Stomach (tissue), 8 donors: ENCODE measurements at regions not wholly inside any gene's neighbourhood (a gene's known extent, or its start where the extent isn't known, plus 50 kb on each side); places are given as distances from the start of the nearest gene placed in this dataset.

Experiments
- DNase-seq, 2 donors: peaks; one replicate each; pipeline versions ENCODE4 v3.0.0 to v3.0.0-alpha.2; 2013 to 2019
- H3K27ac ChIP-seq, 5 donors: fragments of 200-600 bp in 4 of 5; sonication (generic) in 4 of 5; one replicate each; pipeline ENCODE4 v1.5.1; 2013 to 2019; ENCODE audit warnings: mild to moderate bottlenecking in 1 of 5, moderate library complexity in 1 of 5
- H3K27me3 ChIP-seq, 3 donors: fragments of 200-600 bp; sonication (generic); one replicate each; pipeline ENCODE4 v1.5.1; 2017 to 2019; ENCODE audit warnings: mixed run types in 1 of 3
- H3K36me3 ChIP-seq, 4 donors: fragments of 200-600 bp; sonication (generic); 1 replicate in 3 of 4; 2 replicates in 1 of 4; pipeline ENCODE4 v1.5.1; 2016 to 2019
- H3K4me1 ChIP-seq, 4 donors: fragments of 200-600 bp; sonication (generic); one replicate each; pipeline ENCODE4 v1.5.1; 2016 to 2019
- H3K4me3 ChIP-seq, 4 donors: fragments of 200-600 bp; sonication (generic) in 3 of 4; one replicate each; pipeline ENCODE4 v1.5.1; 2016 to 2019; ENCODE audit warnings: mild to moderate bottlenecking in 1 of 4
- H3K9me3 ChIP-seq, 4 donors: fragments of 200-600 bp; sonication (generic); one replicate each; pipeline ENCODE4 v1.5.1; 2016 to 2019
- EP300 ChIP-seq: sonication (generic); formaldehyde crosslinking; IDR thresholded peaks from one replicate; pipeline ENCODE4 v1.6.1; 2017; ENCODE audit warnings: antibody characterized with exemption
- POLR2A ChIP-seq, 4 donors: fragments of 450-650 bp; IDR thresholded peaks; one replicate each; pipeline ENCODE4 v1.6.1; 2016; ENCODE audit warnings: antibody characterized with exemption in 4 of 4, control low read depth in 2 of 4, mild to moderate bottlenecking in 1 of 4, moderate library complexity in 1 of 4
- POLR2AphosphoS5 ChIP-seq, 3 donors: sonication (generic); formaldehyde crosslinking; IDR thresholded peaks; one replicate each; pipeline ENCODE4 v1.6.1; 2016; ENCODE audit warnings: antibody characterized with exemption in 3 of 3
- WGBS, 5 donors: extraction: QIAGEN DNeasy Blood & Tissue Kit in 3 of 5; methylation state at CpG; one replicate each; pipeline versions ENCODE4 v1.1.5 to v1.1.7; 2013 to 2018; 5-methylcytosine and 5-hydroxymethylcytosine counted together
- intact Hi-C: fragments of 100-400 bp; cut with DNase I; formaldehyde crosslinking; loops from one replicate; pipeline ENCODE4 v1.15.1; 2023; ENCODE audit warnings: low total_unique reads
- TF ChIP-seq, protein P1 (sequence below), 7 experiments: fragments of 450-650 bp in 4 of 7; fragments of 200-600 bp in 3 of 7; sonication (generic) in 3 of 7; IDR thresholded peaks; one replicate each; pipeline ENCODE4 v1.5.1; 2016 to 2019; ENCODE audit warnings: antibody characterized with exemption in 7 of 7, control low read depth in 2 of 7, mild to moderate bottlenecking in 1 of 7
- donor health status: healthy with polysubstance abuse.
- donor health status: Bipolar disorder and iron deficiency.
- donor health status: healthy.

DNA sequence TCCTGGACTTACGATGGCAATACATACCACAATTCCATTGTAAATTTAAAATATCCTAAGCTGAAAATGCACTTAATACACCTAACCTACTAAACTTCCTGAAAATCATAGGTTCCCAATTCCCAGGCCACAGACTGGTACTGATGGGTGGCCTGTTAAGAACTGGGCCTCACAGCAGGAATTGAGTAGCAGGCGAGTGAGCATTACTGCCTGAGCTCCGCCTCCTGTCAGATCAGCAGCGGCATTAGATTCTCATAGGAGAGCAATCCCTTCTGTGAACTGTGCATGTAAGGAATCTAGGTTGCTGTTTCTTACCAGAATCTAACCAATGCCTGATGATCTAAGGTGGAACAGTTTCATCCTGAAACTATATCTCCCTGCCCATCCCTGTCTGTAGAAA is 1670.2 kb upstream of the PCDH20 start:
- peaks cover 0 to 8% (median 0%) of the 10 kb centered on the region in 4 donors for H3K9me3 ChIP-seq
- 73 to 85% (median 75%) methylated on average over 4 of the region's 4 CpGs for WGBS, 5 donors

DNA sequence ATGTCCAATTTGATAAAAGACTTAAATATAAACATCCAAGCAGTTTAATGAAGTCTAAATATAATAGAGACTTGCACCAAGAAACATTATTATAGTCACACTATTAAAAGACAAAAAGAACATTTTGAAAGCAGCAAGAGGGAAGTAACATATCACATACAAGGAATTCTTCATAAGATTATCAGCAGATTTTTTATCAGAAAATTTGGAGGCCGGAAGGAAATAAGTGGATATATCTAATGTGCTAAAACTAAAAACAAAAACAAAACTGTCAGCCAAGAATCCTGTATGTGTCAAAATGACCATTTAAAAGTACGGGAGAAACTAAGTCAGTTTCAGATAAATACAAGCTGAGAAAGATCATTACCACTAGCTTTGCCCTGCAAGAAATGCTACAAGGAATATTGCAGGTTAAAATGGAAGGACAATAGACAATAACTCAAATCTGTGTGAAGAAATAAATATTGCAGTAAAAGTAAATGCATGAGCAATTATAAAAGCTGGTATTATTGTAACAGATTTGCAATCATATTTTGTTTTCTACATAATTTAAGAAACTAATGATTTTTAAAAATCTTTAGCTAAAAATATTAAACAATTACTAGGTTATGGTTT is 1665.9 kb upstream of the PCDH20 start:
- Histone ChIP-seq H3K4me1 (no peaks in the 10 kb centered on the region), H3K27ac (no peak overlapping the region), H3K27me3 (no peaks in the 10 kb centered on the region), H3K36me3 (no peaks in the 10 kb centered on the region), H3K4me3 (no peak overlapping the region), H3K9me3 (peaks cover 0 to 24% (median 0%) of the 10 kb centered on the region in 4 donors)
- no peak for DNase-seq
- no peak for TF ChIP-seq POLR2A (IDR thresholded peaks at IDR 0.05)
- TF ChIP-seq, protein P1, sequence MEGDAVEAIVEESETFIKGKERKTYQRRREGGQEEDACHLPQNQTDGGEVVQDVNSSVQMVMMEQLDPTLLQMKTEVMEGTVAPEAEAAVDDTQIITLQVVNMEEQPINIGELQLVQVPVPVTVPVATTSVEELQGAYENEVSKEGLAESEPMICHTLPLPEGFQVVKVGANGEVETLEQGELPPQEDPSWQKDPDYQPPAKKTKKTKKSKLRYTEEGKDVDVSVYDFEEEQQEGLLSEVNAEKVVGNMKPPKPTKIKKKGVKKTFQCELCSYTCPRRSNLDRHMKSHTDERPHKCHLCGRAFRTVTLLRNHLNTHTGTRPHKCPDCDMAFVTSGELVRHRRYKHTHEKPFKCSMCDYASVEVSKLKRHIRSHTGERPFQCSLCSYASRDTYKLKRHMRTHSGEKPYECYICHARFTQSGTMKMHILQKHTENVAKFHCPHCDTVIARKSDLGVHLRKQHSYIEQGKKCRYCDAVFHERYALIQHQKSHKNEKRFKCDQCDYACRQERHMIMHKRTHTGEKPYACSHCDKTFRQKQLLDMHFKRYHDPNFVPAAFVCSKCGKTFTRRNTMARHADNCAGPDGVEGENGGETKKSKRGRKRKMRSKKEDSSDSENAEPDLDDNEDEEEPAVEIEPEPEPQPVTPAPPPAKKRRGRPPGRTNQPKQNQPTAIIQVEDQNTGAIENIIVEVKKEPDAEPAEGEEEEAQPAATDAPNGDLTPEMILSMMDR (IDR thresholded peaks at IDR 0.05): no peak
- TF ChIP-seq EP300: no peak
- TF ChIP-seq POLR2AphosphoS5 (IDR thresholded peaks at IDR 0.05): no peak
- intact Hi-C loops: no loop called here
- 83 to 96% (median 92%) methylated on average over 2 of the region's 2 CpGs for WGBS, 5 donors

More for the DNA sequence above, 1670.2 kb upstream of the PCDH20 start:
- no peaks in the 10 kb centered on the region for H3K4me1 ChIP-seq
- DNase-seq: no peak
- no peak for TF ChIP-seq POLR2AphosphoS5 (IDR thresholded peaks at IDR 0.05)
- no peak for TF ChIP-seq POLR2A (IDR thresholded peaks at IDR 0.05)
- TF ChIP-seq, protein P1 (IDR thresholded peaks at IDR 0.05): no peak
- no peak for TF ChIP-seq EP300
- H3K36me3 ChIP-seq: no peaks in the 10 kb centered on the region
- no peak overlapping the region for H3K27ac ChIP-seq
- no peaks in the 10 kb centered on the region for H3K27me3 ChIP-seq
- intact Hi-C loops: no loop called here
- H3K4me3 ChIP-seq: no peak overlapping the region

DNA sequence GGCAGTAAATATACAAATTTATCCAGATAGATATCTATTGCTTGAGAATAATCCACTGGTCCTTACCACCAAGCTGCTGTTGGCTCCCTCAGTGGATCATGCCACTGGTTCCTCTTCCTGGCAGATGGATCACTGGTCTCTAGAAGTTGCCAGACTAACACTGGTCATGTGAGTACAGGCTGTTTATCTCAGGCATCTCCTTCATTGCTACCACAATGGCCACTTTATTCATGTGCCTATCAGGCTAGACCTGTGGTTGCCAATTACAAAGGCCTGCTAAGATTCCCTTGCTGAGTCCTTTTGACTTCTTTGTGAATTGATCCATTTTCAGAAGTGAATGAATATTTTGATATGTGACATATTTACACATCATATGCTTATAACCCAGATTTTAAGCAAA is 1659.5 kb upstream of the PCDH20 start:
- H3K4me3 ChIP-seq: no peak overlapping the region
- H3K4me1 ChIP-seq: no peaks in the 10 kb centered on the region
- no peaks in the 10 kb centered on the region for H3K36me3 ChIP-seq
- peaks cover 0 to 11% (median 0%) of the 10 kb centered on the region in 4 donors for H3K9me3 ChIP-seq
- no peaks in the 10 kb centered on the region for H3K27me3 ChIP-seq
- no peak for DNase-seq
- no peak overlapping the region for H3K27ac ChIP-seq
- intact Hi-C loops: no loop called here
- no peak for TF ChIP-seq POLR2A (IDR thresholded peaks at IDR 0.05)
- TF ChIP-seq POLR2AphosphoS5 (IDR thresholded peaks at IDR 0.05): no peak
- TF ChIP-seq, protein P1 (IDR thresholded peaks at IDR 0.05): no peak
- no peak for TF ChIP-seq EP300

DNA sequence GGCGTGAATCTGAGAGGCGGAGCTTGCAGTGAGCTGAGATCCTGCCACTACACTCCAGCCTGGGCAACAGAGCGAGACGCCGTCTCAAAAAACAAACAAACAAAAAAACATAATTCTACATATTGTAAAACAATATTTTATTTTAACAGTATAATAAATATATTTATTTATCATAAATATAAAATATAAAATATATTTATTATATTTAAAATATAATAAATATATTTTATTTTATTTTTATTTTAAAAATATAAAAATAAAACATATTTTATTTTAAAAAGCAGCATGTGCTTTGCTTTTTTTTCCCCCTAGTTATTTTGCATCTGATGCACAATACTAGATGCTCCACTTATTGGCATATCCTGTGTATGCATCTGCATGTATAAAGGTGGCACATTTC is 1634.6 kb upstream of the PCDH20 start:
- no peaks in the 10 kb centered on the region for H3K27me3 ChIP-seq
- no peaks in the 10 kb centered on the region for H3K4me1 ChIP-seq
- WGBS, 5 donors: 97 to 99% (median 97%) methylated on average over 5 of the region's 5 CpGs
- no peaks in the 10 kb centered on the region for H3K36me3 ChIP-seq
- TF ChIP-seq POLR2A (IDR thresholded peaks at IDR 0.05) (no peak), EP300 (no peak)
- TF ChIP-seq, protein P1 (IDR thresholded peaks at IDR 0.05): no peak
- intact Hi-C loops: no loop called here
- H3K9me3 ChIP-seq: no peaks in the 10 kb centered on the region
- H3K27ac ChIP-seq: no peak overlapping the region
- no peak overlapping the region for H3K4me3 ChIP-seq
- no peak for DNase-seq
